Posterior vena cava (tissue), 2 donors: ENCODE measurements at regions not wholly inside any gene's neighbourhood (a gene's known extent, or its start where the extent isn't known, plus 50 kb on each side); places are given as distances from the start of the nearest gene placed in this dataset.

Source experiments
- DNase-seq: peaks from one replicate; pipeline ENCODE4 v3.0.0-alpha.2; 2020; ENCODE audit warnings: low spot score
- intact Hi-C, 2 donors: fragments of 100-400 bp; cut with DNase I; formaldehyde crosslinking; loops; one replicate each; pipeline versions ENCODE4 v1.14.1 to v1.14.2; 2022 to 2023
- donor health status: DM: yes; HTN: yes; CAD: no.
- donor health status: DM: yes; HTN: yes; CAD: no.

GRCh38 chr1:185681034-185681633, 53.1 kb upstream of the HMCN1 start:
- no peak for DNase-seq
- intact Hi-C loops, result no loop called here

GRCh38 chr1:185680453-185680852, 53.7 kb upstream of the HMCN1 start:
- DNase-seq, result no peak
- intact Hi-C loops, result no loop called here

- no peak for DNase-seq
- intact Hi-C loops, result no loop called here
Observed at GRCh38 chr1:185679220-185679619, 55.0 kb upstream of the HMCN1 start.

- intact Hi-C loops, result no loop called here
- no peak for DNase-seq
Observed at GRCh38 chr1:185676969-185677368, 57.2 kb upstream of the HMCN1 start.

GRCh38 chr1:185674201-185674600, 60.0 kb upstream of the HMCN1 start:
- DNase-seq, result no peak
- intact Hi-C loops, result no loop called here

GRCh38 chr1:185672719-185673360, 61.4 kb upstream of the HMCN1 start:
- intact Hi-C loops, result no loop called here
- DNase-seq, result no peak

- DNase-seq, result no peak
- intact Hi-C loops, result no loop called here
Observed at GRCh38 chr1:185670187-185670627, 64.0 kb upstream of the HMCN1 start.

GRCh38 chr1:185668013-185668412, 66.2 kb upstream of the HMCN1 start:
- intact Hi-C loops, result no loop called here
- DNase-seq, result no peak

- no peak for DNase-seq
- intact Hi-C loops, result no loop called here
Observed at GRCh38 chr1:185666582-185666981, 67.6 kb upstream of the HMCN1 start.

- intact Hi-C loops, result no loop called here
Observed at GRCh38 chr1:185663771-185664296, 70.4 kb upstream of the HMCN1 start.

GRCh38 chr1:185663332-185663731, 70.9 kb upstream of the HMCN1 start:
- no peak for DNase-seq
- intact Hi-C loops, result no loop called here

More at GRCh38 chr1:185663771-185664296, 70.4 kb upstream of the HMCN1 start:
- no peak for DNase-seq

GRCh38 chr1:185661971-185662370, 72.2 kb upstream of the HMCN1 start:
- DNase-seq, result no peak
- intact Hi-C loops, result no loop called here

- no peak for DNase-seq
- intact Hi-C loops, result no loop called here
Observed at GRCh38 chr1:185656663-185657062, 77.5 kb upstream of the HMCN1 start.

- intact Hi-C loops, result no loop called here
- no peak for DNase-seq
Observed at GRCh38 chr1:185654952-185655314, 79.3 kb upstream of the HMCN1 start.

GRCh38 chr1:185654199-185654951, 79.8 kb upstream of the HMCN1 start:
- intact Hi-C loops, result no loop called here
- DNase-seq, result no peak

GRCh38 chr1:185653615-185654014, 80.6 kb upstream of the HMCN1 start:
- no peak for DNase-seq
- intact Hi-C loops, result no loop called here

GRCh38 chr1:185652348-185652747, 81.8 kb upstream of the HMCN1 start:
- no peak for DNase-seq
- intact Hi-C loops, result no loop called here

GRCh38 chr1:185650602-185651230, 83.5 kb upstream of the HMCN1 start:
- intact Hi-C loops, result no loop called here

GRCh38 chr1:185648858-185649589, 85.2 kb upstream of the HMCN1 start:
- no peak for DNase-seq
- intact Hi-C loops, result no loop called here

More at GRCh38 chr1:185650602-185651230, 83.5 kb upstream of the HMCN1 start:
- no peak for DNase-seq
